Tibial nerve (tissue), 4 donors: ENCODE measurements at regions not wholly inside any gene's neighbourhood (a gene's known extent, or its start where the extent isn't known, plus 50 kb on each side); places are given as distances from the start of the nearest gene placed in this dataset.
A peak's percentile ranks its signal among the peaks of the same experiment; 100 is the strongest.

Source experiments
- DNase-seq, 2 donors: peaks; one replicate each; pipeline ENCODE4 v3.0.0-alpha.2; 2019; ENCODE audit warnings: low spot score in 2 of 2
- H3K27ac ChIP-seq, 4 donors: fragments of 200-600 bp; sonication (generic) in 3 of 4; one replicate each; pipeline ENCODE4 v1.5.1; 2017 to 2019; ENCODE audit warnings: mild to moderate bottlenecking in 1 of 4
- H3K27me3 ChIP-seq, 2 donors: fragments of 200-600 bp; sonication (generic) in 1 of 2; one replicate each; pipeline versions ENCODE4 v1.5.1 to v1.6.0; 2017 to 2019
- H3K36me3 ChIP-seq, 3 donors: fragments of 200-600 bp; sonication (generic); one replicate each; pipeline ENCODE4 v1.5.1; 2018 to 2019
- H3K4me1 ChIP-seq, 4 donors: fragments of 200-600 bp; sonication (generic) in 3 of 4; one replicate each; pipeline ENCODE4 v1.5.1; 2017 to 2019
- H3K4me3 ChIP-seq, 4 donors: fragments of 200-600 bp; sonication (generic) in 3 of 4; one replicate each; pipeline ENCODE4 v1.5.1; 2017 to 2019; ENCODE audit warnings: mild to moderate bottlenecking in 1 of 4, moderate library complexity in 1 of 4
- H3K9me3 ChIP-seq, 4 donors: fragments of 200-600 bp; sonication (generic) in 3 of 4; one replicate each; pipeline ENCODE4 v1.5.1; 2017 to 2019
- CTCF ChIP-seq, 5 experiments: fragments of 200-600 bp in 3 of 5; fragments of 450-650 bp in 2 of 5; sonication (generic) in 3 of 5; IDR thresholded peaks; one replicate each; pipeline ENCODE4 v1.5.1; 2016 to 2019; ENCODE audit warnings: antibody characterized with exemption in 5 of 5, mild to moderate bottlenecking in 3 of 5, moderate library complexity in 2 of 5
- EP300 ChIP-seq, 2 donors: sonication (generic); formaldehyde crosslinking; IDR thresholded peaks; one replicate each; pipeline ENCODE4 v1.6.1; 2017; ENCODE audit warnings: antibody characterized with exemption in 2 of 2, mild to moderate bottlenecking in 1 of 2
- POLR2A ChIP-seq, 2 donors: fragments of 450-650 bp; IDR thresholded peaks; one replicate each; pipeline ENCODE4 v1.6.1; 2017; ENCODE audit warnings: antibody characterized with exemption in 2 of 2, mild to moderate bottlenecking in 2 of 2, moderate library complexity in 2 of 2
- WGBS, 2 donors: methylation state at CpG; one replicate each; pipeline ENCODE4 v1.1.5; 2018; 5-methylcytosine and 5-hydroxymethylcytosine counted together

GRCh38 chr2:49772299-49772970 is 618.1 kb upstream of the FSHR start:
- TF ChIP-seq CTCF (IDR thresholded peaks at IDR 0.05) (no peak), EP300 (IDR thresholded peaks at IDR 0.05) (no peak), POLR2A (IDR thresholded peaks at IDR 0.05) (no peak)
- 95 to 97% methylated on average over 6 to 9 of the region's 10 CpGs for WGBS, 2 donors

GRCh38 chr2:49770919-49771318 is 616.6 kb upstream of the FSHR start:
- no peak for TF ChIP-seq EP300 (IDR thresholded peaks at IDR 0.05)
- peak in 4 of 5 experiments; percentile 16 to 30 (median 27) for TF ChIP-seq CTCF (IDR thresholded peaks at IDR 0.05)
- 50% methylated on average over 4 of the region's 4 CpGs; no CpG with 5 or more reads in 1 of the 2 donors for WGBS, 2 donors
- no peak for DNase-seq
- Histone ChIP-seq H3K27me3 (no peaks in the 10 kb centered on the region), H3K27ac (no peak overlapping the region), H3K36me3 (no peaks in the 10 kb centered on the region), H3K9me3 (no peaks in the 10 kb centered on the region), H3K4me1 (no peaks in the 10 kb centered on the region), H3K4me3 (no peak overlapping the region)

More at GRCh38 chr2:49772299-49772970, 618.1 kb upstream of the FSHR start:
- Histone ChIP-seq H3K36me3 (no peaks in the 10 kb centered on the region), H3K27ac (no peak overlapping the region), H3K27me3 (no peaks in the 10 kb centered on the region), H3K9me3 (no peaks in the 10 kb centered on the region), H3K4me1 (no peaks in the 10 kb centered on the region), H3K4me3 (no peak overlapping the region)
- no peak for DNase-seq

- no peak overlapping the region for H3K4me3 ChIP-seq
- WGBS, 2 donors = 69 to 78% methylated on average over 3 of the region's 3 CpGs
- H3K9me3 ChIP-seq = no peaks in the 10 kb centered on the region
- DNase-seq = no peak
- H3K27ac ChIP-seq = no peak overlapping the region
- H3K36me3 ChIP-seq = no peaks in the 10 kb centered on the region
- TF ChIP-seq POLR2A (IDR thresholded peaks at IDR 0.05) (no peak), CTCF (IDR thresholded peaks at IDR 0.05) (no peak), EP300 (IDR thresholded peaks at IDR 0.05) (no peak)
- H3K4me1 ChIP-seq = no peaks in the 10 kb centered on the region
- no peaks in the 10 kb centered on the region for H3K27me3 ChIP-seq
Observed at GRCh38 chr2:49767316-49767715, 613.0 kb upstream of the FSHR start.

GRCh38 chr2:49755777-49756176 is 601.5 kb upstream of the FSHR start:
- Histone ChIP-seq H3K27ac (no peak overlapping the region), H3K4me1 (no peaks in the 10 kb centered on the region), H3K9me3 (no peaks in the 10 kb centered on the region), H3K4me3 (no peak overlapping the region), H3K36me3 (no peaks in the 10 kb centered on the region), H3K27me3 (no peaks in the 10 kb centered on the region)
- DNase-seq = no peak
- WGBS, 2 donors = 94 to 97% methylated on average over 3 of the region's 3 CpGs
- TF ChIP-seq CTCF (IDR thresholded peaks at IDR 0.05) (no peak), POLR2A (IDR thresholded peaks at IDR 0.05) (no peak), EP300 (IDR thresholded peaks at IDR 0.05) (no peak)

GRCh38 chr2:49754381-49754780 is 600.1 kb upstream of the FSHR start:
- Histone ChIP-seq H3K4me3 (no peak overlapping the region), H3K9me3 (no peaks in the 10 kb centered on the region), H3K4me1 (no peaks in the 10 kb centered on the region), H3K36me3 (no peaks in the 10 kb centered on the region), H3K27me3 (no peaks in the 10 kb centered on the region), H3K27ac (no peak overlapping the region)
- WGBS, 2 donors = 59 to 68% methylated on average over 3 of the region's 3 CpGs
- TF ChIP-seq POLR2A (IDR thresholded peaks at IDR 0.05) (no peak), EP300 (IDR thresholded peaks at IDR 0.05) (no peak), CTCF (IDR thresholded peaks at IDR 0.05) (no peak)
- no peak for DNase-seq
